ENCODE measurements at regions not wholly inside any gene's neighbourhood (a gene's known extent, or its start where the extent isn't known, plus 50 kb on each side); places are given as distances from the start of the nearest gene placed in this dataset.
A peak's percentile ranks its signal among the peaks of the same experiment; 100 is the strongest.

DNA sequence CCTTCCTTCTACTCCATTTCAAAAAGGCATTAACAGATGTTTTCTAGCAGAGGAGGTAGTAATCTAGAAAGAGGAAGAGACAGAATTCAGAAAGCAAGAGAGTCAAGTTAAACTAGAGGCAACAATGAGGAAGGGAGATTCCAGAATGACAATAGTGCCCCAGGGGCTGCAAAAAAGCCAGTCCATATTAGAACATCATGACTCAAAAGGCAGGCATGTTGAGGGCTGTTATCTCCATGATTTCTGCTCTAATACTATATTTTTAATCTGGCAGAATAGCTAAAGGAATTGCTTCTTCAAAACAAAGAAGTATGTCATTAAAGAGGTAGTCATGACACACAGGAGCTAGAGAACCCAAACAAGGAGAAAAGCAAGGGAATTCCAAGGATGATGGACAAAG, 599.6 kb downstream of the INHBA start:
- Histone ChIP-seq H3K4me3 (no peak overlapping the region), H3K9me3 (replicated peaks; ENCODE audit: control insufficient read depth, insufficient read depth, low read length) (no peaks in the 10 kb centered on the region), H2AFZ (ENCODE audit: control insufficient read depth, low read depth, low read length) (peak overlapping the region; percentile 15), H3K27me3 (replicated peaks in 1 of 2; ENCODE audit: control insufficient read depth in 2 of 2, insufficient read depth in 2 of 2, low read length in 1 of 2) (no peaks in the 10 kb centered on the region), H4K20me1 (ENCODE audit: control insufficient read depth, insufficient read depth) (no peaks in the 10 kb centered on the region), H3K79me2 (ENCODE audit: control insufficient read depth, insufficient read depth, low read length) (no peaks in the 10 kb centered on the region), H3K4me2 (ENCODE audit: control insufficient read depth, insufficient read depth) (0 out of 2 replicates have a peak overlapping the region, but pooled peaks have one; percentile 3), H3K36me3 (ENCODE audit: control insufficient read depth in 2 of 2, insufficient read depth in 2 of 2, low read length in 1 of 2) (no peaks in the 10 kb centered on the region), H3K4me1 (ENCODE audit: control insufficient read depth, insufficient read depth, low read length) (no peaks in the 10 kb centered on the region), H3K27ac (ENCODE audit: control insufficient read depth, insufficient read depth) (peak overlapping the region; percentile 58), H3K9ac (ENCODE audit: control insufficient read depth, insufficient read depth, low read length) (no peak overlapping the region)
- SMC1A ChIA-PET (ENCODE audit: uncharacterized antibody, unreplicated experiment), result interaction anchor here (0.7 to 1.9 kb wide), 9 partner anchors 8 to 100 kb away, joined by 3 to 19 read pairs (median 4); no protein-coding TSS in a partner anchor
- RAD21 ChIA-PET (ENCODE audit: unreplicated experiment), result interaction anchor here (0.9 to 2.0 kb wide), 10 partner anchors 11 to 374 kb away, joined by 3 to 9 read pairs (median 3); no protein-coding TSS in a partner anchor
- intact Hi-C loops (cut with micrococcal nuclease; ENCODE audit: unreplicated experiment) (loop anchor here (5.0 to 10.0 kb wide), 2 partner anchors 56 to 781 kb away; no protein-coding TSS in a partner anchor), in situ Hi-C loops (cut with MboI) (no loop called here)
- BruUV-seq (replicated peaks), result no TSS peak
- CTCF ChIA-PET, result interaction anchor here (0.8 to 2.0 kb wide), 5 partner anchors 9 to 103 kb away, joined by 3 to 10 read pairs (median 3); no protein-coding TSS in a partner anchor
- FAIRE-seq (peak; percentile 44), DNase-seq (ENCODE audit: low read depth, low spot score) (peak; percentile 46), ATAC-seq (peak; percentile 79)
- POLR2A ChIA-PET, result interaction anchor here (0.6 to 3.2 kb wide), 4 partner anchors 9 to 101 kb away, joined by 3 to 10 read pairs (median 3); no protein-coding TSS in a partner anchor
- TF ChIP-seq ZBED1 (IDR thresholded peaks at IDR 0.05; ENCODE audit: borderline replicate concordance) (no peak), BCL3 (IDR thresholded peaks at IDR 0.05; ENCODE audit: borderline replicate concordance, insufficient read depth, low read depth, low read length, poor library complexity, severe bottlenecking) (no peak), EP300 (IDR thresholded peaks at IDR 0.05; ENCODE audit: borderline replicate concordance in 1 of 2, control insufficient read depth in 1 of 2, low read depth in 2 of 2, low read length in 2 of 2) (peak in 1 of 2 experiments; percentile 48; a peak in 1 of 4 replicates), CREB1 (IDR thresholded peaks at IDR 0.05; ENCODE audit: low read depth) (peak; percentile 26; the same call in 1 of the 2 replicates), ATF3 (IDR thresholded peaks at IDR 0.05; ENCODE audit: borderline replicate concordance, extremely low read depth, low read depth, low read length) (no peak), GABPA (IDR thresholded peaks at IDR 0.05; ENCODE audit: low read depth) (no peak), POLR2AphosphoS5 (IDR thresholded peaks at IDR 0.05; ENCODE audit: low read length) (no peak), ZNF24 (IDR thresholded peaks at IDR 0.05) (peak; percentile 75)
- TF ChIP-seq, protein P1, sequence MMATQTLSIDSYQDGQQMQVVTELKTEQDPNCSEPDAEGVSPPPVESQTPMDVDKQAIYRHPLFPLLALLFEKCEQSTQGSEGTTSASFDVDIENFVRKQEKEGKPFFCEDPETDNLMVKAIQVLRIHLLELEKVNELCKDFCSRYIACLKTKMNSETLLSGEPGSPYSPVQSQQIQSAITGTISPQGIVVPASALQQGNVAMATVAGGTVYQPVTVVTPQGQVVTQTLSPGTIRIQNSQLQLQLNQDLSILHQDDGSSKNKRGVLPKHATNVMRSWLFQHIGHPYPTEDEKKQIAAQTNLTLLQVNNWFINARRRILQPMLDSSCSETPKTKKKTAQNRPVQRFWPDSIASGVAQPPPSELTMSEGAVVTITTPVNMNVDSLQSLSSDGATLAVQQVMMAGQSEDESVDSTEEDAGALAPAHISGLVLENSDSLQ (IDR thresholded peaks at IDR 0.05), result no peak
- TF ChIP-seq, protein P2, sequence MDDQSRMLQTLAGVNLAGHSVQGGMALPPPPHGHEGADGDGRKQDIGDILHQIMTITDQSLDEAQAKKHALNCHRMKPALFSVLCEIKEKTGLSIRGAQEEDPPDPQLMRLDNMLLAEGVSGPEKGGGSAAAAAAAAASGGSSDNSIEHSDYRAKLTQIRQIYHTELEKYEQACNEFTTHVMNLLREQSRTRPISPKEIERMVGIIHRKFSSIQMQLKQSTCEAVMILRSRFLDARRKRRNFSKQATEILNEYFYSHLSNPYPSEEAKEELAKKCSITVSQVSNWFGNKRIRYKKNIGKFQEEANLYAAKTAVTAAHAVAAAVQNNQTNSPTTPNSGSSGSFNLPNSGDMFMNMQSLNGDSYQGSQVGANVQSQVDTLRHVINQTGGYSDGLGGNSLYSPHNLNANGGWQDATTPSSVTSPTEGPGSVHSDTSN (IDR thresholded peaks at IDR 0.05; ENCODE audit: insufficient replicate concordance, low read depth, low read length), result no peak
- TF ChIP-seq, protein P3, sequence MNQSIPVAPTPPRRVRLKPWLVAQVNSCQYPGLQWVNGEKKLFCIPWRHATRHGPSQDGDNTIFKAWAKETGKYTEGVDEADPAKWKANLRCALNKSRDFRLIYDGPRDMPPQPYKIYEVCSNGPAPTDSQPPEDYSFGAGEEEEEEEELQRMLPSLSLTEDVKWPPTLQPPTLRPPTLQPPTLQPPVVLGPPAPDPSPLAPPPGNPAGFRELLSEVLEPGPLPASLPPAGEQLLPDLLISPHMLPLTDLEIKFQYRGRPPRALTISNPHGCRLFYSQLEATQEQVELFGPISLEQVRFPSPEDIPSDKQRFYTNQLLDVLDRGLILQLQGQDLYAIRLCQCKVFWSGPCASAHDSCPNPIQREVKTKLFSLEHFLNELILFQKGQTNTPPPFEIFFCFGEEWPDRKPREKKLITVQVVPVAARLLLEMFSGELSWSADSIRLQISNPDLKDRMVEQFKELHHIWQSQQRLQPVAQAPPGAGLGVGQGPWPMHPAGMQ (IDR thresholded peaks at IDR 0.05; ENCODE audit: borderline replicate concordance), result no peak
- TF ChIP-seq, protein P4, sequence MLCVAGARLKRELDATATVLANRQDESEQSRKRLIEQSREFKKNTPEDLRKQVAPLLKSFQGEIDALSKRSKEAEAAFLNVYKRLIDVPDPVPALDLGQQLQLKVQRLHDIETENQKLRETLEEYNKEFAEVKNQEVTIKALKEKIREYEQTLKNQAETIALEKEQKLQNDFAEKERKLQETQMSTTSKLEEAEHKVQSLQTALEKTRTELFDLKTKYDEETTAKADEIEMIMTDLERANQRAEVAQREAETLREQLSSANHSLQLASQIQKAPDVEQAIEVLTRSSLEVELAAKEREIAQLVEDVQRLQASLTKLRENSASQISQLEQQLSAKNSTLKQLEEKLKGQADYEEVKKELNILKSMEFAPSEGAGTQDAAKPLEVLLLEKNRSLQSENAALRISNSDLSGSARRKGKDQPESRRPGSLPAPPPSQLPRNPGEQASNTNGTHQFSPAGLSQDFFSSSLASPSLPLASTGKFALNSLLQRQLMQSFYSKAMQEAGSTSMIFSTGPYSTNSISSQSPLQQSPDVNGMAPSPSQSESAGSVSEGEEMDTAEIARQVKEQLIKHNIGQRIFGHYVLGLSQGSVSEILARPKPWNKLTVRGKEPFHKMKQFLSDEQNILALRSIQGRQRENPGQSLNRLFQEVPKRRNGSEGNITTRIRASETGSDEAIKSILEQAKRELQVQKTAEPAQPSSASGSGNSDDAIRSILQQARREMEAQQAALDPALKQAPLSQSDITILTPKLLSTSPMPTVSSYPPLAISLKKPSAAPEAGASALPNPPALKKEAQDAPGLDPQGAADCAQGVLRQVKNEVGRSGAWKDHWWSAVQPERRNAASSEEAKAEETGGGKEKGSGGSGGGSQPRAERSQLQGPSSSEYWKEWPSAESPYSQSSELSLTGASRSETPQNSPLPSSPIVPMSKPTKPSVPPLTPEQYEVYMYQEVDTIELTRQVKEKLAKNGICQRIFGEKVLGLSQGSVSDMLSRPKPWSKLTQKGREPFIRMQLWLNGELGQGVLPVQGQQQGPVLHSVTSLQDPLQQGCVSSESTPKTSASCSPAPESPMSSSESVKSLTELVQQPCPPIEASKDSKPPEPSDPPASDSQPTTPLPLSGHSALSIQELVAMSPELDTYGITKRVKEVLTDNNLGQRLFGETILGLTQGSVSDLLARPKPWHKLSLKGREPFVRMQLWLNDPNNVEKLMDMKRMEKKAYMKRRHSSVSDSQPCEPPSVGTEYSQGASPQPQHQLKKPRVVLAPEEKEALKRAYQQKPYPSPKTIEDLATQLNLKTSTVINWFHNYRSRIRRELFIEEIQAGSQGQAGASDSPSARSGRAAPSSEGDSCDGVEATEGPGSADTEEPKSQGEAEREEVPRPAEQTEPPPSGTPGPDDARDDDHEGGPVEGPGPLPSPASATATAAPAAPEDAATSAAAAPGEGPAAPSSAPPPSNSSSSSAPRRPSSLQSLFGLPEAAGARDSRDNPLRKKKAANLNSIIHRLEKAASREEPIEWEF (IDR thresholded peaks at IDR 0.05; ENCODE audit: insufficient replicate concordance, low read depth, low read length), result no peak

Data from GM12878 (cell line).